Smooth muscle cell (in vitro differentiated cells): ENCODE measurements at regions not wholly inside any gene's neighbourhood (a gene's known extent, or its start where the extent isn't known, plus 50 kb on each side); places are given as distances from the start of the nearest gene placed in this dataset.

ENCODE experiments used
- DNase-seq: peaks from one replicate; lab custom pipeline; 2025; ENCODE audit not compliant: unreplicated experiment; lab: John Stamatoyannopoulos, UW
- H2AFZ ChIP-seq: fragments of 200-600 bp; sonication (generic); 2 replicates; pipeline ENCODE4 v1.6.0; 2016; ENCODE audit warnings: antibody characterized with exemption, low read depth, mild to moderate bottlenecking
- H3F3A ChIP-seq: fragments of 200-600 bp; sonication (generic); 2 replicates; pipeline ENCODE4 v1.6.0; 2017; ENCODE audit warnings: antibody characterized with exemption, low read depth
- H3K27ac ChIP-seq: fragments of 200-600 bp; sonication (generic); 2 replicates; pipeline ENCODE4 v1.5.1; 2016; ENCODE audit warnings: low read depth, mild to moderate bottlenecking
- H3K27me3 ChIP-seq: fragments of 200-600 bp; sonication (generic); 2 replicates; pipeline ENCODE4 v1.6.1; 2016; ENCODE audit warnings: low read depth, mild to moderate bottlenecking
- H3K36me3 ChIP-seq: fragments of 200-600 bp; sonication (generic); 2 replicates; pipeline ENCODE4 v1.5.1; 2016; ENCODE audit warnings: low read depth
- H3K4me1 ChIP-seq: fragments of 200-600 bp; sonication (generic); 2 replicates; pipeline ENCODE4 v1.5.1; 2016; ENCODE audit warnings: low read depth
- H3K4me2 ChIP-seq: fragments of 200-600 bp; sonication (generic); 2 replicates; pipeline ENCODE4 v1.6.0; 2016; ENCODE audit warnings: mild to moderate bottlenecking
- H3K4me3 ChIP-seq: fragments of 200-600 bp; sonication (generic); 2 replicates; pipeline ENCODE4 v1.5.1; 2016; ENCODE audit warnings: mild to moderate bottlenecking
- H3K79me2 ChIP-seq: fragments of 200-600 bp; sonication (generic); 2 replicates; pipeline ENCODE4 v1.6.0; 2016; ENCODE audit warnings: low read depth, mild to moderate bottlenecking
- H3K9ac ChIP-seq: fragments of 200-600 bp; sonication (generic); 2 replicates; pipeline ENCODE4 v1.6.0; 2016; ENCODE audit warnings: low read depth
- H3K9me3 ChIP-seq: fragments of 200-600 bp; sonication (generic); replicated peaks from 2 replicates; pipeline ENCODE4 v1.5.1; 2016; ENCODE audit warnings: low read depth
- H4K20me1 ChIP-seq: fragments of 200-600 bp; sonication (generic); 2 replicates; pipeline ENCODE4 v1.6.0; 2016; ENCODE audit warnings: low read depth
- CTCF ChIP-seq: fragments of 200-600 bp; sonication (generic); IDR thresholded peaks from 2 replicates; pipeline ENCODE4 v1.5.1; 2017; ENCODE audit warnings: borderline replicate concordance, mild to moderate bottlenecking, antibody characterized with exemption; ENCODE audit not compliant: insufficient read depth, poor library complexity, severe bottlenecking
- WGBS: methylation state at CpG from one replicate; pipeline ENCODE4 v1.1.7; 2016; ENCODE audit warnings: low lambda C conversion rate; 5-methylcytosine and 5-hydroxymethylcytosine counted together

GRCh38 chr1:60742339-60742738 is 340.0 kb upstream of the NFIA start:
- H4K20me1 ChIP-seq = no peaks in the 10 kb centered on the region
- H3K27me3 ChIP-seq = no peaks in the 10 kb centered on the region
- H3K27ac ChIP-seq = no peak overlapping the region
- no peak overlapping the region for H3K4me2 ChIP-seq
- H3K79me2 ChIP-seq = no peaks in the 10 kb centered on the region
- H3K9me3 ChIP-seq = no peaks in the 10 kb centered on the region
- WGBS = 90% methylated on average over 4 of the region's 4 CpGs
- no peaks in the 10 kb centered on the region for H3F3A ChIP-seq
- no peak for DNase-seq
- no peak overlapping the region for H2AFZ ChIP-seq
- peaks cover 6% of the 10 kb centered on the region for H3K4me1 ChIP-seq
- no peak for TF ChIP-seq CTCF
- H3K4me3 ChIP-seq = no peak overlapping the region
- no peak overlapping the region for H3K9ac ChIP-seq
- H3K36me3 ChIP-seq = no peaks in the 10 kb centered on the region

GRCh38 chr1:60740154-60740553 is 342.2 kb upstream of the NFIA start:
- H3F3A ChIP-seq = no peaks in the 10 kb centered on the region
- H2AFZ ChIP-seq = no peak overlapping the region
- H3K79me2 ChIP-seq = no peaks in the 10 kb centered on the region
- H4K20me1 ChIP-seq = no peaks in the 10 kb centered on the region
- TF ChIP-seq CTCF = no peak
- H3K27me3 ChIP-seq = no peaks in the 10 kb centered on the region
- no peaks in the 10 kb centered on the region for H3K36me3 ChIP-seq
- no peak overlapping the region for H3K4me2 ChIP-seq
- no peak for DNase-seq
- no peaks in the 10 kb centered on the region for H3K9me3 ChIP-seq
- no peaks in the 10 kb centered on the region for H3K4me1 ChIP-seq
- H3K4me3 ChIP-seq = no peak overlapping the region
- no peak overlapping the region for H3K9ac ChIP-seq
- H3K27ac ChIP-seq = no peak overlapping the region
- 87% methylated on average over 2 of the region's 2 CpGs for WGBS

GRCh38 chr1:60739729-60740128 is 342.6 kb upstream of the NFIA start:
- H4K20me1 ChIP-seq = no peaks in the 10 kb centered on the region
- H2AFZ ChIP-seq = no peak overlapping the region
- no peaks in the 10 kb centered on the region for H3K36me3 ChIP-seq
- H3K27me3 ChIP-seq = no peaks in the 10 kb centered on the region
- TF ChIP-seq CTCF = no peak
- H3K9ac ChIP-seq = no peak overlapping the region
- H3K27ac ChIP-seq = no peak overlapping the region
- DNase-seq = no peak
- H3K4me1 ChIP-seq = no peaks in the 10 kb centered on the region
- no peaks in the 10 kb centered on the region for H3F3A ChIP-seq
- no peak overlapping the region for H3K4me3 ChIP-seq
- H3K4me2 ChIP-seq = no peak overlapping the region
- no peaks in the 10 kb centered on the region for H3K79me2 ChIP-seq
- H3K9me3 ChIP-seq = no peaks in the 10 kb centered on the region

DNA sequence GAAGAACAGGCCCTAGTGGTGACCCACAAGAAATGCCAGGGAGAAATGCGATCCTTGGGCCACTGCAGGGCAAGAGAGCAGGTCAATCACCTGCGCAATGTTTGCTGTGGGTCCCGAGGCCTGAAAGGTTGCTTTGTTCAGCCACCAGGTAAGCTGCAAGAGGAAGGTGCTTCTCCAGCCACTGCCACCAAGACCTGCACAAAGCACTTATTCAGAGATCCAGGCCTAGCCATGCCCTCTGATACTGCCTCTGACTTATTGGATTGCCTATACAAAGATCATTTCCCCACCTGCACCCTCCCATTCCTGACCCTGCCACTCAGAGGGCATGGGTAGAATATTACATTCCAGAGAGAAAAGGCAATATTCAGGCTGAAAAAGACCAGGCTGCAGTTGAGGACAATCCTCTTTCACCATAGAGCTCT is 349.4 kb upstream of the NFIA start:
- WGBS = 97% methylated on average over 3 of the region's 3 CpGs
- no peak for DNase-seq
- no peak for TF ChIP-seq CTCF

More for the DNA sequence above, 349.4 kb upstream of the NFIA start:
- no peak overlapping the region for H2AFZ ChIP-seq
- no peaks in the 10 kb centered on the region for H3F3A ChIP-seq
- H3K27ac ChIP-seq = no peak overlapping the region
- H3K79me2 ChIP-seq = no peaks in the 10 kb centered on the region
- no peak overlapping the region for H3K4me3 ChIP-seq
- H3K9me3 ChIP-seq = no peaks in the 10 kb centered on the region
- no peaks in the 10 kb centered on the region for H3K27me3 ChIP-seq
- no peak overlapping the region for H3K4me2 ChIP-seq
- no peaks in the 10 kb centered on the region for H3K36me3 ChIP-seq
- no peaks in the 10 kb centered on the region for H3K4me1 ChIP-seq
- H3K9ac ChIP-seq = no peak overlapping the region
- H4K20me1 ChIP-seq = no peaks in the 10 kb centered on the region
